Caco-2 (cell line): ENCODE measurements at regions not wholly inside any gene's neighbourhood (a gene's known extent, or its start where the extent isn't known, plus 50 kb on each side); places are given as distances from the start of the nearest gene placed in this dataset.
"Not testable (repeated sequence)": the region's sequence is repeated elsewhere in the genome, so short reads cannot be mapped to it uniquely, and the experiment has no call there.

Source experiments
- BruUV-seq: library from RNA; stranded (reverse); fragments of 400-500 nt; replicated peaks from 2 replicates; lab custom pipeline; 2021; lab: Mats Ljungman, UMichigan
- CTCF ChIA-PET: fragments of 300-600 bp; sonication (Branson Sonifier 250); formaldehyde crosslinking; loops from one replicate; lab custom pipeline; 2022; ENCODE audit warnings: antibody characterized with exemption; lab: Charles Lee
- POLR2A ChIA-PET: fragments of 300-600 bp; sonication (Branson Sonifier 250); formaldehyde crosslinking; loops from one replicate; lab custom pipeline; 2022; ENCODE audit warnings: antibody characterized with exemption; lab: Charles Lee
- DNase-seq, 2 experiments: peaks; one replicate each; pipeline versions ENCODE4 v3.0.0 to v3.0.0-alpha.2; 2020 to 2022
- H3K27me3 ChIP-seq: replicated peaks from 2 replicates; pipeline ENCODE4 v1.6.0; 2011; ENCODE audit warnings: low read length; ENCODE audit not compliant: control insufficient read depth, insufficient read depth
- H3K36me3 ChIP-seq: 2 replicates; pipeline ENCODE4 v1.5.1; 2011; ENCODE audit warnings: low read length; ENCODE audit not compliant: control insufficient read depth, insufficient read depth
- H3K4me1 ChIP-seq: fragments of 250-450 bp; sonication (Bioruptor Pico); 2 replicates; pipeline ENCODE4 v1.5.1; 2020; ENCODE audit warnings: mild to moderate bottlenecking
- H3K4me3 ChIP-seq: 2 replicates; pipeline ENCODE4 v1.5.1; 2011; ENCODE audit warnings: low read depth, mild to moderate bottlenecking, control low read depth, low read length
- H3K9me3 ChIP-seq: fragments of 250-450 bp; sonication (Bioruptor Pico); 2 replicates; pipeline ENCODE4 v1.5.1; 2020; ENCODE audit warnings: mild to moderate bottlenecking, moderate library complexity
- H3K27ac Mint-ChIP-seq: one replicate; pipeline ENCODE4 v1.8.0; 2022; ENCODE audit warnings: mixed read lengths; ENCODE audit not compliant: unreplicated experiment
- H3K27me3 Mint-ChIP-seq: one replicate; pipeline ENCODE4 v1.8.0; 2022; ENCODE audit warnings: mixed read lengths; ENCODE audit not compliant: insufficient read depth, unreplicated experiment
- H3K36me3 Mint-ChIP-seq: one replicate; pipeline ENCODE4 v1.8.0; 2022; ENCODE audit warnings: mild to moderate bottlenecking, mixed read lengths; ENCODE audit not compliant: insufficient read depth, unreplicated experiment
- H3K4me1 Mint-ChIP-seq: one replicate; pipeline ENCODE4 v1.8.0; 2022; ENCODE audit warnings: low read depth, mixed read lengths; ENCODE audit not compliant: unreplicated experiment
- H3K4me3 Mint-ChIP-seq: one replicate; pipeline ENCODE4 v1.8.0; 2022; ENCODE audit warnings: mild to moderate bottlenecking, moderate library complexity, mixed read lengths; ENCODE audit not compliant: unreplicated experiment
- H3K9me3 Mint-ChIP-seq: one replicate; pipeline ENCODE4 v1.8.0; 2022; ENCODE audit warnings: mixed read lengths; ENCODE audit not compliant: unreplicated experiment
- intact Hi-C: fragments of 100-400 bp; cut with micrococcal nuclease; formaldehyde crosslinking; loops from one replicate; pipeline ENCODE4 v1.10.0; 2022; ENCODE audit not compliant: unreplicated experiment

DNA sequence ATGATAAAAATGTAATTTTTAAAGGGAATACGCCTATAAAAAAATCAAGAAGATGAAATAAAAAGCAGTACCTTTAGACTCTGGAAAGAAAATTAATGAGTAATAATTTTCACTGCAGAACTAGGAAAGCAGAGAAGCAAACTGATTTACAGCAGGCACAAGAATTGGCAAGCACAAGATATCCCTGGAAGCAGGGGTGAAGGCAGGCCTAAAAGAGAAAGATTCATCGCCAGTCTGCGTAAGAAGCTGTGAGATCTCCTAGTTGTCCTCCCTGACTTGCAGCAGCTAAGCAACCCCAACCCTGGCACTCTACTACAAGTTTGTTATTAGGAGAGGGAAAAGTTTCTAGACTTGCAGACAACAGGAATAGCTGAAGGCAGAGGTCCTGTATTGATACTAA is 107.7 kb downstream of the PRR15 start:
- H3K9me3 Mint-ChIP-seq, H3K27ac Mint-ChIP-seq, intact Hi-C loops, H3K4me1 ChIP-seq, H3K4me3 ChIP-seq, H3K27me3 Mint-ChIP-seq, H3K27me3 ChIP-seq, H3K4me3 Mint-ChIP-seq, CTCF ChIA-PET, BruUV-seq, H3K9me3 ChIP-seq, DNase-seq, H3K36me3 Mint-ChIP-seq, POLR2A ChIA-PET, H3K36me3 ChIP-seq, H3K4me1 Mint-ChIP-seq: not testable (repeated sequence)

DNA sequence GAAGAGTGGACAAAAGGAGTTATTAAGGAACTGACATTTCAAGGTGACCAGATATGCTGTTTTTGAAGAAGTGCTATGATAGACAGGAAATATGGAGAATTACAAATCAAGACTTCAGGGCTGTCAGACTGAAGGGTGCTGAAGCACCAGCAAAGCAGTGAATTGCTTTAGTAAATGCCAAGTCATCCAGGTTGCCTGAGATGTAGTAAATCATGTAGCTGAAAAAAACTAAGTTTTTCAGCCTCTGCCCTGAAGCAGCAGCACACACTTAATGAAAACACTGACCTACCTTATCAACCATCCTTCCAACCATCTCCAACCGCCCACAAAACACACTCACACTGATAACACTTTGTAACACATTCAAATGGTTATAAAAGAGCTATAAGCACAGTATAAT is 110.0 kb downstream of the PRR15 start:
- DNase-seq, H3K9me3 Mint-ChIP-seq, H3K27me3 ChIP-seq, POLR2A ChIA-PET, H3K4me1 ChIP-seq, H3K27ac Mint-ChIP-seq, intact Hi-C loops, H3K36me3 Mint-ChIP-seq, CTCF ChIA-PET, BruUV-seq, H3K36me3 ChIP-seq, H3K4me3 Mint-ChIP-seq, H3K9me3 ChIP-seq, H3K4me1 Mint-ChIP-seq, H3K27me3 Mint-ChIP-seq, H3K4me3 ChIP-seq: not testable (repeated sequence)

DNA sequence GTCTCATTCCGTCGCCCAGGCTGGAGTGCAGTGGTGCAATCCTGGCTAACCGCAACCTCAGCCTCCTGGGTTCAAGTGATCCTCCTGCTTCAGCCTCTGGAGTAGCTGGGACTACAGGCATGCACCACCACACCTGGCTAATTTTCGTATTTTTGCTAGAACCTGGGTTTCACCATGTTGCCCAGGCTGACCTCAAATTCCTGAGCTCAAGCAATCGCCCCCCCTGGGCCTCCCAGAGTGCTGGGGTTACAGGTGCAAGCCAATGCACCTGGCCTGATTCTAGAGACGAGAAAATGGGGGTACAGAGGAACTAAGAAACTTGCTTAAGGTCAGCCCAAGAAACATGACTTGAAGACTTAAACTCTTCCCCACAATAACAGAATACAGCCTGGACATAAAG is 111.0 kb downstream of the PRR15 start:
- BruUV-seq, H3K27ac Mint-ChIP-seq, H3K4me3 Mint-ChIP-seq, CTCF ChIA-PET, intact Hi-C loops, H3K27me3 ChIP-seq, H3K4me1 Mint-ChIP-seq, H3K9me3 ChIP-seq, DNase-seq, H3K4me1 ChIP-seq, POLR2A ChIA-PET, H3K27me3 Mint-ChIP-seq, H3K36me3 Mint-ChIP-seq, H3K4me3 ChIP-seq, H3K9me3 Mint-ChIP-seq, H3K36me3 ChIP-seq: not testable (repeated sequence)

DNA sequence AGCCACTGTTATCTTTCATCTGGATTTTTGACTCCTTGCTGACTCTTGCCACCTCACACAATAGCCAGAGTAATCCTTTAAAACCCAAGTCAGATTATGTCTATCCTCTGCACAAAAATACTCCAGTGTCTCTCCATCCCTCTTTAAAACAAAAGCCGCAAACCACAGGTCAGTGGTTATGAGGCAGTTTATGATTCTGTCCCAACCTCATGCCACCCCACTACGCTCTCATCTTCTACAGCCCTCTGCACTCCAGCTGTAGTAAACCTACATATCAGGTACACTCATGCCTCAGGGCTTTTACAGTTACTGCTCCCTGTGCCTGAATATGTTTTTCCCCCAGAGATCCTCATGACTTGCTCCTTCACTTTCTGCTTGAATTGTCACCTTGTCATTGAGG is 113.6 kb downstream of the PRR15 start:
- POLR2A ChIA-PET, H3K9me3 Mint-ChIP-seq, H3K36me3 ChIP-seq, H3K27me3 ChIP-seq, H3K9me3 ChIP-seq, H3K4me3 ChIP-seq, H3K4me3 Mint-ChIP-seq, CTCF ChIA-PET, DNase-seq, BruUV-seq, H3K27ac Mint-ChIP-seq, H3K4me1 ChIP-seq, H3K27me3 Mint-ChIP-seq, H3K4me1 Mint-ChIP-seq, intact Hi-C loops, H3K36me3 Mint-ChIP-seq: not testable (repeated sequence)

DNA sequence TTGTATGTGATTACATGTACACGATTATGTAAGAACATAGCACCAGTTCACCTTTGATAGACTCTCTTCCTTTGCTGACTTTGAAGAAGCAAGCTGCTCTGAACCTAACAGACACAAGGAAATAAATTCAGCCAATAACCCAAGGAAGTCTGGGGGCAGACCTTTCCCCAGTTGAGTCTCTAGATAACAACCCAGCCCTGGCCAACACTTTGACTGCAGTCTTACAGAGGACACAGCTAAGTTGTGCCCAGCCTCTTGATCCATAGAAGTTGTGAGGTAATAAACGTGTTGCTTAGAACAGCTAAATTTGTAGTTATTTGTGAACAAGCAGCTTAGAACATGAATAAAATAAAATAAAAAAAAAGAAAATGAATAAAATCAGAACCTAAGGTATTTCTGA is 116.3 kb downstream of the PRR15 start:
- H3K4me3 ChIP-seq, H3K36me3 ChIP-seq, POLR2A ChIA-PET, H3K36me3 Mint-ChIP-seq, CTCF ChIA-PET, H3K9me3 ChIP-seq, H3K4me1 Mint-ChIP-seq, BruUV-seq, H3K27me3 ChIP-seq, DNase-seq, H3K4me3 Mint-ChIP-seq, H3K4me1 ChIP-seq, H3K9me3 Mint-ChIP-seq, H3K27me3 Mint-ChIP-seq, H3K27ac Mint-ChIP-seq: not testable (repeated sequence)
- intact Hi-C loops = loop anchor here (10.0 kb wide), 1 partner anchor 605 kb away; the partner anchor contains the start of gene ZNRF2

DNA sequence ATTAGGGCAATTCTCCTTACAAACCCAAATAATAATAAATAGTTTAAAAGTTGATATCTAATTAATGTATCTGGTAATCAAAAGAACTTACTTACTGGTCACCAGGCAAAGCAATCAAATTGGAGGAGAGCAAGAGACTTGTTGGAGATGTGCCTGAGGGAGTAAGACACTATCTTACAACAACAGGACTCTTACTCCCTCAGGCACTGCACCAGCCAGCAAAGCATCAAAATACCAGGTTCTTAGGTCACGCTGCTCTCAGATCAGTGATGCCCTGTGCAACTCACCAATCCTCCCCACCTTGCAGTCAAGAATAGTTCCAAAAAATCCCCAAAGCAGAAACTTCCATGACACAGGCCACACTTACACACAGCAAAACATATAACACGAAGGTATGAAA is 117.0 kb downstream of the PRR15 start:
- H3K27ac Mint-ChIP-seq, H3K27me3 ChIP-seq, H3K4me3 Mint-ChIP-seq, DNase-seq, POLR2A ChIA-PET, H3K36me3 ChIP-seq, H3K9me3 Mint-ChIP-seq, H3K36me3 Mint-ChIP-seq, H3K4me3 ChIP-seq, H3K4me1 ChIP-seq, H3K27me3 Mint-ChIP-seq, H3K4me1 Mint-ChIP-seq, BruUV-seq, H3K9me3 ChIP-seq, CTCF ChIA-PET: not testable (repeated sequence)
- intact Hi-C loops = loop anchor here (10.0 kb wide), 1 partner anchor 604 kb away; the partner anchor contains the start of gene ZNRF2

DNA sequence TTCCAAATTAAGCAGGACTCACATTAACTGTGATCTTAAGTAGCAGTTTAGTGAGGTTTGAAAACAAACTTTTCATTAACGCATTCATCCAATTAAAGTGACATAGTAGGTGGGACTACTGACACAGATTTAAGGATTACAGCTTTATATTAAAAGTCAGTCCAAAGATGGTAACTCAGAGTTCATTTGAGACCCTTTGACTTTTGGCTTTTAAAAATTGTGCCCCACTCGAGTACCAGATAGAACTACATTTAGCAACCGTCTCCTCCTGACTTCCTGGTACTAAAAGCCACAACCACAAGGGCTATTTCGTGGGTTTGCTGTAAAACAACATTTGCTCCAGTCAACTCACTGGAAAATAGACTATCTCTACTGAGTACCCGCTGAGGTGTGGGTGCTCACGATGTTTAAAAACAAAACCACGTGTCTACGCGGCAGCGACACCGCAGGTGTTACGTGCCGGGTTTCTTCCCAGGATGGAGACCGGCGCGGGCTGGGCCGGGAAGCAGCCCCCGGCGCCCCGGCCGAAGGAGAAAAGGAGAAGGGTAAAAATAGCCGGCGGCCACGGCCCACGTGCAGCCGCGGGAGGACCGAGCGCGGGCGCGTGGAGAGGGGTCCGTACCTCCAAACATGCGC is 120.6 kb downstream of the PRR15 start:
- H3K36me3 ChIP-seq, BruUV-seq, DNase-seq, H3K27me3 ChIP-seq, H3K4me1 Mint-ChIP-seq, H3K9me3 ChIP-seq, H3K36me3 Mint-ChIP-seq, CTCF ChIA-PET, H3K27ac Mint-ChIP-seq, H3K27me3 Mint-ChIP-seq, H3K4me1 ChIP-seq, H3K9me3 Mint-ChIP-seq: not testable (repeated sequence)
- H3K4me3 ChIP-seq = peak overlapping the region; percentile 72
- POLR2A ChIA-PET = interaction anchor here (0.7 kb wide), 1 partner anchor 239 kb away, joined by 3 read pairs; no protein-coding TSS in a partner anchor
- intact Hi-C loops = loop anchor here (10.0 kb wide), 1 partner anchor 601 kb away; the partner anchor contains the start of gene ZNRF2
- peak overlapping the region; percentile 88 for H3K4me3 Mint-ChIP-seq
